Neural cell (in vitro differentiated cells): ENCODE measurements at regions not wholly inside any gene's neighbourhood (a gene's known extent, or its start where the extent isn't known, plus 50 kb on each side); places are given as distances from the start of the nearest gene placed in this dataset.
"Not testable (repeated sequence)": the region's sequence is repeated elsewhere in the genome, so short reads cannot be mapped to it uniquely, and the experiment has no call there.

Experiments used
- H2AFZ ChIP-seq: fragments of 200-600, 300-800 bp; sonication (generic), shearing (Covaris generic); 2 replicates; pipeline ENCODE4 v1.6.0; 2014; ENCODE audit warnings: low read depth, mild to moderate bottlenecking, antibody characterized with exemption, low read length, moderate library complexity
- H3F3A ChIP-seq: fragments of 200-600 bp; shearing (Covaris generic); 2 replicates; pipeline ENCODE4 v1.6.1; 2016; ENCODE audit warnings: mild to moderate bottlenecking, moderate library complexity, mixed read lengths, antibody characterized with exemption, low read length; ENCODE audit not compliant: insufficient read depth, poor library complexity, severe bottlenecking
- H3K27ac ChIP-seq: fragments of 200-600, 300-800 bp; sonication (generic), shearing (Covaris generic); 2 replicates; pipeline ENCODE4 v1.5.1; 2014; ENCODE audit warnings: mild to moderate bottlenecking, low read length, moderate library complexity
- H3K27me3 ChIP-seq: fragments of 300-800, 200-600 bp; sonication (generic), shearing (Covaris generic); 2 replicates; pipeline ENCODE4 v1.6.0; 2014; ENCODE audit warnings: mild to moderate bottlenecking, low read depth, low read length, moderate library complexity; ENCODE audit not compliant: insufficient read depth
- H3K36me3 ChIP-seq: fragments of 300-800, 200-600 bp; sonication (generic), shearing (Covaris generic); 2 replicates; pipeline ENCODE4 v1.5.1; 2014; ENCODE audit warnings: mild to moderate bottlenecking, antibody characterized with exemption, low read length, moderate library complexity; ENCODE audit not compliant: insufficient read depth
- H3K4me2 ChIP-seq: fragments of 300-800, 200-600 bp; sonication (generic), shearing (Covaris generic); 2 replicates; pipeline ENCODE4 v1.6.0; 2014; ENCODE audit warnings: mild to moderate bottlenecking, low read length
- H3K4me3 ChIP-seq: fragments of 300-800, 200-600 bp; sonication (generic), shearing (Covaris generic); 2 replicates; pipeline ENCODE4 v1.5.1; 2014; ENCODE audit warnings: mild to moderate bottlenecking, low read length, moderate library complexity
- H3K79me2 ChIP-seq: fragments of 200-600 bp; shearing (Covaris generic); replicated peaks from 2 replicates; pipeline ENCODE4 v1.6.0; 2014; ENCODE audit warnings: mild to moderate bottlenecking, low read length, moderate library complexity; ENCODE audit not compliant: insufficient read depth
- H3K9ac ChIP-seq: fragments of 300-800, 200-600 bp; sonication (generic), shearing (Covaris generic); 2 replicates; pipeline ENCODE4 v1.6.1; 2016; ENCODE audit warnings: mild to moderate bottlenecking, low read length, mixed read lengths
- H3K9me2 ChIP-seq: fragments of 200-600 bp; shearing (Covaris generic); 2 replicates; pipeline ENCODE4 v1.6.1; 2016; ENCODE audit warnings: mild to moderate bottlenecking, low read length, mixed read lengths; ENCODE audit not compliant: insufficient read depth
- H3K9me3 ChIP-seq: fragments of 200-600, 300-800 bp; sonication (generic), shearing (Covaris generic); 2 replicates; pipeline ENCODE4 v1.6.1; 2016; ENCODE audit warnings: mild to moderate bottlenecking, mixed run types, low read length, moderate library complexity, mixed read lengths
- H4K20me1 ChIP-seq: fragments of 200-600 bp; shearing (Covaris generic); 2 replicates; pipeline ENCODE4 v1.6.1; 2016; ENCODE audit warnings: mild to moderate bottlenecking, mixed run types; ENCODE audit not compliant: insufficient read depth
- EP300 ChIP-seq: fragments of 450-650 bp; conservative IDR thresholded peaks from 2 replicates; pipeline ENCODE4 v1.6.1; 2014; ENCODE audit warnings: antibody characterized with exemption, mild to moderate bottlenecking, moderate library complexity; ENCODE audit not compliant: poor library complexity, severe bottlenecking
- EZH2 ChIP-seq: fragments of 200-600, 300-800 bp; shearing (Covaris generic), sonication (generic); IDR thresholded peaks from 2 replicates; pipeline ENCODE4 v1.6.1; 2014; ENCODE audit warnings: antibody characterized with exemption, low read length, borderline replicate concordance, mild to moderate bottlenecking; ENCODE audit not compliant: insufficient read depth, poor library complexity, severe bottlenecking
- MXI1 ChIP-seq: fragments of 450-650 bp; conservative IDR thresholded peaks from 2 replicates; pipeline ENCODE4 v1.6.1; 2014; ENCODE audit warnings: antibody characterized with exemption, mild to moderate bottlenecking; ENCODE audit not compliant: poor library complexity, severe bottlenecking
- POLR2AphosphoS5 ChIP-seq: IDR thresholded peaks from 2 replicates; pipeline ENCODE4 v1.6.1; 2012
- RAD21 ChIP-seq: fragments of 450-650 bp; conservative IDR thresholded peaks from 2 replicates; pipeline ENCODE4 v1.6.1; 2014; ENCODE audit warnings: antibody characterized with exemption, mild to moderate bottlenecking, moderate library complexity
- SMC3 ChIP-seq: fragments of 450-650 bp; conservative IDR thresholded peaks from 2 replicates; pipeline ENCODE4 v1.6.1; 2014; ENCODE audit warnings: antibody characterized with exemption, mild to moderate bottlenecking, moderate library complexity; ENCODE audit not compliant: poor library complexity
- TAF1 ChIP-seq: IDR thresholded peaks from 2 replicates; pipeline ENCODE4 v1.6.1; 2012; ENCODE audit warnings: low read depth
- TF ChIP-seq, protein P1 (sequence below): IDR thresholded peaks from 2 replicates; pipeline ENCODE4 v1.6.1; 2012; ENCODE audit warnings: borderline replicate concordance
- TF ChIP-seq, protein P2 (sequence below): fragments of 450-650 bp; IDR thresholded peaks from 2 replicates; pipeline ENCODE4 v1.5.1; 2014; ENCODE audit warnings: antibody characterized with exemption, mild to moderate bottlenecking, moderate library complexity; ENCODE audit not compliant: poor library complexity, severe bottlenecking

DNA sequence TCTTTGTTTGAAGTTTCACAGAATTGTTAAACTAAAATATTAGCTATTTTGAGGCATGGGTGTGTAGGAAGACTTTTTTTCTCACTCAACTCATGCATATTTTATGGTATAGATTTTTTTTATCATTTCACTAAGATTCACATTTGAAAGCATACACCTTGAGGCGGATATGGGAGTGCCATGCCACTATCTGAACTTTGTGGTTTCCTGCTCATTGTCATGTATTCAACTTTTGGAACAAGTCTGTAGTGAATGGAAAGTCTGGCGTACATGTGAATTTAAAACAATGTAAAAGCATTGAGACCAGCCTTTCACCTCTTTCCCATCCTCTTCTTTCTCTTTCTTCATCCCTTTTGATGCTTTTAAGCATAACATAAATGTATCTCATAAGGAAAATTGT is 147.9 kb downstream of the TPBG start:
- Histone ChIP-seq H3K9ac (no peak overlapping the region), H4K20me1 (no peaks in the 10 kb centered on the region), H3K4me3 (no peak overlapping the region), H3K27ac (no peak overlapping the region), H3K27me3 (no peaks in the 10 kb centered on the region), H3K79me2 (no peaks in the 10 kb centered on the region), H3K4me2 (no peak overlapping the region), H3F3A (no peaks in the 10 kb centered on the region), H2AFZ (no peak overlapping the region), H3K9me3 (no peaks in the 10 kb centered on the region), H3K9me2 (no peaks in the 10 kb centered on the region), H3K36me3 (no peaks in the 10 kb centered on the region)
- TF ChIP-seq MXI1 (no peak), EP300 (no peak), TAF1 (no peak)

DNA sequence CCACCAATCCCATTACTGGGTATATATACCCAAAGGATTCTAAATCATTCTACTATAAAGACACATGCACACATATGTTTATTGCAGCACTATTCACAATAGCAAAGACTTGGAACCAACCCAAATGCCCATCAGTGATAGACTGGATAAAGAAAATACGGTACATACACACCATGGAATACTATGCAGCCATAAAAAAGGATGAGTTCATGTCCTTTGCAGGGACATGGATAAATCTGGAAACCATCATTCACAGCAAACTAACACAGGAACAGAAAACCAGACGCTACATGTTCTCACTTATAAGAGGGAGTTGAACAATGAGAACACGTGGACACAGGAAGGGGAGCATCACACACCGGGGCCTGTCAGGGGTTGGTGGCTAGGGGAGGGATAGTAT is 154.3 kb downstream of the TPBG start:
- not testable (repeated sequence) for H3K79me2 ChIP-seq, H3K9me2 ChIP-seq, H3K9ac ChIP-seq, H3K4me3 ChIP-seq, H3F3A ChIP-seq, H3K9me3 ChIP-seq, H3K27ac ChIP-seq, H3K36me3 ChIP-seq, H4K20me1 ChIP-seq, H2AFZ ChIP-seq, H3K27me3 ChIP-seq, H3K4me2 ChIP-seq

DNA sequence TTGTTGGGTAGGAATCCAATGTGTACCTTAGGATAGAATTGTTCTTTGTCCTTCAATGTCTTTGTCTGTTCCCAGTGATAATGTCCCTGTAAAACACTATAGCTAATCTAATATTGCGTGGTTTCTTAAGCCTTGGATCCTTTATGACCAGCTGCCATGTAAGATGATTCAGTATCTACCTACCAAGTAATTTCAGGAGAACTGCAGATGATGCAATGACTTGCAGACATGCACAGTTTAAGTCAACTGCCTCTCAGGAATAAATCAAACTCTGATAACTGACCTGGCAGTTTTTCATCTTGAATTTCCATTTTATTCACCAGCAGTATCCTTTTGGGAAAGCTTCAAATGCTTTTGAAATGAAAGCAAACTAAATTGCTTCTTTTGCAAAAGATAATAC is 157.8 kb downstream of the TPBG start:
- Histone ChIP-seq H3K9me2 (no peaks in the 10 kb centered on the region), H3K4me2 (no peak overlapping the region), H3F3A (no peaks in the 10 kb centered on the region), H3K36me3 (no peaks in the 10 kb centered on the region), H3K27me3 (no peaks in the 10 kb centered on the region), H3K9ac (no peak overlapping the region), H3K27ac (no peak overlapping the region), H3K4me3 (no peak overlapping the region), H3K79me2 (no peaks in the 10 kb centered on the region), H2AFZ (no peak overlapping the region), H4K20me1 (no peaks in the 10 kb centered on the region), H3K9me3 (no peaks in the 10 kb centered on the region)
- TF ChIP-seq TAF1 (no peak), EZH2 (no peak), RAD21 (no peak)
- TF ChIP-seq, protein P1, sequence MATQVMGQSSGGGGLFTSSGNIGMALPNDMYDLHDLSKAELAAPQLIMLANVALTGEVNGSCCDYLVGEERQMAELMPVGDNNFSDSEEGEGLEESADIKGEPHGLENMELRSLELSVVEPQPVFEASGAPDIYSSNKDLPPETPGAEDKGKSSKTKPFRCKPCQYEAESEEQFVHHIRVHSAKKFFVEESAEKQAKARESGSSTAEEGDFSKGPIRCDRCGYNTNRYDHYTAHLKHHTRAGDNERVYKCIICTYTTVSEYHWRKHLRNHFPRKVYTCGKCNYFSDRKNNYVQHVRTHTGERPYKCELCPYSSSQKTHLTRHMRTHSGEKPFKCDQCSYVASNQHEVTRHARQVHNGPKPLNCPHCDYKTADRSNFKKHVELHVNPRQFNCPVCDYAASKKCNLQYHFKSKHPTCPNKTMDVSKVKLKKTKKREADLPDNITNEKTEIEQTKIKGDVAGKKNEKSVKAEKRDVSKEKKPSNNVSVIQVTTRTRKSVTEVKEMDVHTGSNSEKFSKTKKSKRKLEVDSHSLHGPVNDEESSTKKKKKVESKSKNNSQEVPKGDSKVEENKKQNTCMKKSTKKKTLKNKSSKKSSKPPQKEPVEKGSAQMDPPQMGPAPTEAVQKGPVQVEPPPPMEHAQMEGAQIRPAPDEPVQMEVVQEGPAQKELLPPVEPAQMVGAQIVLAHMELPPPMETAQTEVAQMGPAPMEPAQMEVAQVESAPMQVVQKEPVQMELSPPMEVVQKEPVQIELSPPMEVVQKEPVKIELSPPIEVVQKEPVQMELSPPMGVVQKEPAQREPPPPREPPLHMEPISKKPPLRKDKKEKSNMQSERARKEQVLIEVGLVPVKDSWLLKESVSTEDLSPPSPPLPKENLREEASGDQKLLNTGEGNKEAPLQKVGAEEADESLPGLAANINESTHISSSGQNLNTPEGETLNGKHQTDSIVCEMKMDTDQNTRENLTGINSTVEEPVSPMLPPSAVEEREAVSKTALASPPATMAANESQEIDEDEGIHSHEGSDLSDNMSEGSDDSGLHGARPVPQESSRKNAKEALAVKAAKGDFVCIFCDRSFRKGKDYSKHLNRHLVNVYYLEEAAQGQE, result no peak

DNA sequence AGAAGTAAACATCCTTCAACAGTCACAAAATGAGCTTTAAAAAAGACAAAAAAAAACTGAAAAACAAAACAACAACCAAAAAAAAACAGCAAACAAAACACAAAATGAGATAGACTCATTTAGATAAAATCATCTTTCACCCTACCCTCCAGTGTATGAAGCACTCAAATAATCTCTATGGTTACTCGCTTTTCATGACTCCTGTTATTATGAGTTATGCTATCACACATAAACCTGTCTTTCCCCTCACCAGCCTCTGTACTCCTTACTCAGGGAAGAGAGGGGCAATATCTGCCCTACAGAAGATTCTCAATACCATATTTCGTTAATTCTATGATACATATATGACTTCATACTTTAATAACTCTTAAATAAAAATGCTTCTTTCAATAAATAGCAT is 158.2 kb downstream of the TPBG start:
- Histone ChIP-seq H3K9me2 (no peaks in the 10 kb centered on the region), H3K27ac (no peak overlapping the region), H3K9ac (no peak overlapping the region), H3K36me3 (no peaks in the 10 kb centered on the region), H2AFZ (no peak overlapping the region), H3F3A (no peaks in the 10 kb centered on the region), H3K4me3 (no peak overlapping the region), H3K9me3 (no peaks in the 10 kb centered on the region), H4K20me1 (no peaks in the 10 kb centered on the region), H3K79me2 (no peaks in the 10 kb centered on the region), H3K27me3 (no peaks in the 10 kb centered on the region), H3K4me2 (no peak overlapping the region)
- no peak for TF ChIP-seq MXI1
- TF ChIP-seq, protein P2, sequence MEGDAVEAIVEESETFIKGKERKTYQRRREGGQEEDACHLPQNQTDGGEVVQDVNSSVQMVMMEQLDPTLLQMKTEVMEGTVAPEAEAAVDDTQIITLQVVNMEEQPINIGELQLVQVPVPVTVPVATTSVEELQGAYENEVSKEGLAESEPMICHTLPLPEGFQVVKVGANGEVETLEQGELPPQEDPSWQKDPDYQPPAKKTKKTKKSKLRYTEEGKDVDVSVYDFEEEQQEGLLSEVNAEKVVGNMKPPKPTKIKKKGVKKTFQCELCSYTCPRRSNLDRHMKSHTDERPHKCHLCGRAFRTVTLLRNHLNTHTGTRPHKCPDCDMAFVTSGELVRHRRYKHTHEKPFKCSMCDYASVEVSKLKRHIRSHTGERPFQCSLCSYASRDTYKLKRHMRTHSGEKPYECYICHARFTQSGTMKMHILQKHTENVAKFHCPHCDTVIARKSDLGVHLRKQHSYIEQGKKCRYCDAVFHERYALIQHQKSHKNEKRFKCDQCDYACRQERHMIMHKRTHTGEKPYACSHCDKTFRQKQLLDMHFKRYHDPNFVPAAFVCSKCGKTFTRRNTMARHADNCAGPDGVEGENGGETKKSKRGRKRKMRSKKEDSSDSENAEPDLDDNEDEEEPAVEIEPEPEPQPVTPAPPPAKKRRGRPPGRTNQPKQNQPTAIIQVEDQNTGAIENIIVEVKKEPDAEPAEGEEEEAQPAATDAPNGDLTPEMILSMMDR, result no peak
- TF ChIP-seq RAD21, result no peak
- no peak for TF ChIP-seq EP300
- no peak for TF ChIP-seq POLR2AphosphoS5
- no peak for TF ChIP-seq SMC3
- TF ChIP-seq TAF1, result no peak
- no peak for TF ChIP-seq EZH2
- TF ChIP-seq, protein P1, result no peak
